Right lobe of liver (tissue), 6 donors: ENCODE measurements at regions not wholly inside any gene's neighbourhood (a gene's known extent, or its start where the extent isn't known, plus 50 kb on each side); places are given as distances from the start of the nearest gene placed in this dataset.

Experiments
- ATAC-seq, 4 donors: fragments of 200-7000 bp; cut with Tn5 transposase; one replicate each; pipeline ENCODE4 v1.9.1; 2020; ENCODE audit warnings: mild to moderate bottlenecking in 4 of 4, moderate library complexity in 4 of 4
- DNase-seq, 3 donors: peaks; one replicate each; pipeline ENCODE4 v3.0.0-alpha.2; 2020
- H3K27ac ChIP-seq, 3 donors: fragments of 200-600 bp; one replicate each; pipeline ENCODE4 v1.8.0; 2022
- H3K27me3 ChIP-seq, 2 donors: fragments of 200-600 bp; one replicate each; pipeline ENCODE4 v1.8.0; 2022
- H3K36me3 ChIP-seq, 4 donors: fragments of 200-600 bp; sonication (generic) in 1 of 4; one replicate each; pipeline versions ENCODE4 v1.5.1 to v1.8.0; 2017 to 2022; ENCODE audit warnings: control low read depth in 1 of 4
- H3K4me1 ChIP-seq, 4 donors: fragments of 200-600 bp; sonication (generic) in 1 of 4; one replicate each; pipeline versions ENCODE4 v1.5.1 to v1.8.0; 2017 to 2022; ENCODE audit warnings: control low read depth in 1 of 4
- H3K4me3 ChIP-seq, 3 donors: fragments of 200-600 bp; one replicate each; pipeline ENCODE4 v1.8.0; 2022
- H3K9me3 ChIP-seq, 4 donors: fragments of 200-600 bp; sonication (generic) in 1 of 4; one replicate each; pipeline versions ENCODE4 v1.5.1 to v1.8.0; 2017 to 2022; ENCODE audit warnings: control low read depth in 1 of 4
- POLR2A ChIP-seq: fragments of 450-650 bp; IDR thresholded peaks from one replicate; pipeline ENCODE4 v1.6.1; 2017; ENCODE audit warnings: antibody characterized with exemption, mild to moderate bottlenecking
- whole genome bisulfite sequencing: methylation state at CpG from one replicate; pipeline ENCODE4 v1.1.6; 2018; ENCODE audit warnings: low coverage, low lambda C conversion rate; ENCODE audit not compliant: insufficient coverage; ENCODE audit errors: missing lambda C conversion rate; 5-methylcytosine and 5-hydroxymethylcytosine counted together
- intact Hi-C, 2 donors: fragments of 100-400 bp; cut with DNase I; formaldehyde crosslinking; loops; one replicate each; pipeline versions ENCODE4 v1.11.2 to v1.14.1; 2022
- TF ChIP-seq, protein P1 (sequence below), 4 donors: fragments of 200-600 bp in 3 of 4; fragments of 450-650 bp in 1 of 4; IDR thresholded peaks; one replicate each; pipeline versions ENCODE4 v1.5.1 to v1.8.0; 2016 to 2022; ENCODE audit warnings: antibody characterized with exemption in 4 of 4, mild to moderate bottlenecking in 2 of 4
- donor health status: DM: no; HTN: yes; CAD: no.
- donor health status: DM: no; HTN: no; CAD: no.
- donor health status: DM: no; HTN: no; CAD: no.
- donor health status: DM: no; HTN: yes; CAD: no.
- donor health status: DM: no; HTN: yes; CAD: no.

DNA sequence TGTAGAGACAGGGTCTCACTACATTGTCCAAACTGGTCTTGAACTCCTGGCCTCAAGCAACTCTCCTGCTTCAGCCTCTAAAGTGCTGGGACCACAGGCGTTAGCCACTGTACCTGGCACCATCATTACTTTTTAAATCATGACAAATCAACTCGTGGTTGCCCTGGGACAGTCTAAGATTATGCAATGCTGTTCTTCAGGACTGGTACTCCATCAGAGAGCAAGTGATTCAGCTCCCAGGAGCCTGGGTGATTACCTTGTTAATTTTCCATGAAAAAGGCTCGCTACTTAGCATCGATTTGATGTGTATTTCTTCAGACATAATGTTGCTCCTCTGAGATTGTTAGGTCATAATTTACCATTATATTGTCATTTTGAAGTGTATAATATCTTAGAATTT lies 158.9 kb upstream of the STEAP4 start:
- no peaks in the 10 kb centered on the region for H3K4me1 ChIP-seq
- H3K27me3 ChIP-seq = no peaks in the 10 kb centered on the region
- intact Hi-C loops = no loop called here
- WGBS = 45% methylated on average over 4 of the region's 4 CpGs
- no peak overlapping the region for H3K27ac ChIP-seq
- no peak for TF ChIP-seq POLR2A
- TF ChIP-seq, protein P1, sequence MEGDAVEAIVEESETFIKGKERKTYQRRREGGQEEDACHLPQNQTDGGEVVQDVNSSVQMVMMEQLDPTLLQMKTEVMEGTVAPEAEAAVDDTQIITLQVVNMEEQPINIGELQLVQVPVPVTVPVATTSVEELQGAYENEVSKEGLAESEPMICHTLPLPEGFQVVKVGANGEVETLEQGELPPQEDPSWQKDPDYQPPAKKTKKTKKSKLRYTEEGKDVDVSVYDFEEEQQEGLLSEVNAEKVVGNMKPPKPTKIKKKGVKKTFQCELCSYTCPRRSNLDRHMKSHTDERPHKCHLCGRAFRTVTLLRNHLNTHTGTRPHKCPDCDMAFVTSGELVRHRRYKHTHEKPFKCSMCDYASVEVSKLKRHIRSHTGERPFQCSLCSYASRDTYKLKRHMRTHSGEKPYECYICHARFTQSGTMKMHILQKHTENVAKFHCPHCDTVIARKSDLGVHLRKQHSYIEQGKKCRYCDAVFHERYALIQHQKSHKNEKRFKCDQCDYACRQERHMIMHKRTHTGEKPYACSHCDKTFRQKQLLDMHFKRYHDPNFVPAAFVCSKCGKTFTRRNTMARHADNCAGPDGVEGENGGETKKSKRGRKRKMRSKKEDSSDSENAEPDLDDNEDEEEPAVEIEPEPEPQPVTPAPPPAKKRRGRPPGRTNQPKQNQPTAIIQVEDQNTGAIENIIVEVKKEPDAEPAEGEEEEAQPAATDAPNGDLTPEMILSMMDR (IDR thresholded peaks at IDR 0.05) = no peak
- ATAC-seq (no peak), DNase-seq (no peak)
- no peaks in the 10 kb centered on the region for H3K9me3 ChIP-seq
- no peak overlapping the region for H3K4me3 ChIP-seq
- no peaks in the 10 kb centered on the region for H3K36me3 ChIP-seq

DNA sequence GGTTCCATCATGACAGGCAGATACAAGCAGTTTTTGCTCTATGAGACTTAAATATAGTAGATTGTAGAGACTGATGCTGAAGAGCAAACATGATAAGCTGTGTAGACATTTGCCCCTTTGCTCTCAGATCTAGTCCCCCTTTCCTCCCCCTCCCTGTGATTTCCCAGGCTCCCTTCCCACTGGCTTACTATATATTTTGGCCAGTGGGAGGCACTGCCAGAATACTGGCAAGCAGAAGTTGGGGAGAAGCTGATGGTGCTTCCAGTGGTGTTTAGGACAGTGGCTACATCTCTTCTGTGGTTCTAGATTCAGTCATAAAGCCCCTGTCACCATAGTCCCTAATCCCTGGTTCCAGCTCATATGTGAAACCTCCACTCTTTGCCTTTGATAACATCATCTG lies 156.1 kb upstream of the STEAP4 start:
- ATAC-seq (no peak), DNase-seq (no peak)
- intact Hi-C loops = no loop called here
- H3K4me3 ChIP-seq = no peak overlapping the region
- no peaks in the 10 kb centered on the region for H3K4me1 ChIP-seq
- no peak overlapping the region for H3K27ac ChIP-seq
- no peaks in the 10 kb centered on the region for H3K36me3 ChIP-seq
- H3K9me3 ChIP-seq = no peaks in the 10 kb centered on the region
- TF ChIP-seq, protein P1 (IDR thresholded peaks at IDR 0.05) = no peak
- TF ChIP-seq POLR2A = no peak
- no peaks in the 10 kb centered on the region for H3K27me3 ChIP-seq

DNA sequence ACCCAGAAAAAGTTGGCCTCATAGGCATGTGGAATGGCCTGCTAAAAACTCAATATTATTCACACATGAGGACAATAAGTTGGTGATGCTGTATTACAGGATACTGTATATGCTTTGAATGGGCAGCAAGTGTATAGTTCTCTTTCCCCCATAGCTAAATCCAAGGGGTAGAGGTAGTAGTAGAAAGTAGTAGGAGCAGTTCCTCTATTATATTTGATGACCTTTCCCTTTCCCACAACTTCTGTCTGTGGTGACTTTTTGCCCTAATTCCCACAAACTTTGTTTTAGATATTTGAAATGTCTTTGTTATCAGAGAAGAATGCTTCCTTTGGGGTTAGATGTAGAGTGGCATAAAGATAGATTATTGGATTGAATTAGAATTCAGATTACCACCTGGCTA lies 154.0 kb upstream of the STEAP4 start:
- no peak for ATAC-seq

DNA sequence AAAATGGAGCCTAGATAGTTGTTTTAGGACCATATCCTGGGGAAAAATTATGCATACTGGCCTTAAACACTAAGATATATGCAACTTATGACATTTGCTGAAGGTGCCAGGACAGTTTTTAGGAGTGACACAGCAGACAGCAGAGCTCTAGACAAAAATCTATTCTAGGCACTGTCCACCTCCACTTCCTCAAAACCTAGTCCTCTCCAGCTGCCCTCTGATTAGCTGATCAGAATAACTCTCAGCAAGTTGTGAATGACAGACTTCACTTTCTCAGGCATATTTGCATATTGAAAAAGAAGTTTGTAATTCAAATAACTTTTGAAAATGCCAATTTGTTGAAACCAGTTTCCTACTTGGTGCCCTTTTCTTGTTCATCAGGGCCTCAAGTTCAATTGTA lies 152.3 kb upstream of the STEAP4 start:
- no peaks in the 10 kb centered on the region for H3K36me3 ChIP-seq
- no peaks in the 10 kb centered on the region for H3K27me3 ChIP-seq
- no peaks in the 10 kb centered on the region for H3K4me1 ChIP-seq
- intact Hi-C loops = no loop called here
- no peak overlapping the region for H3K4me3 ChIP-seq
- H3K27ac ChIP-seq = no peak overlapping the region
- ATAC-seq (no peak), DNase-seq (no peak)
- TF ChIP-seq, protein P1 (IDR thresholded peaks at IDR 0.05) = no peak
- TF ChIP-seq POLR2A = no peak
- no peaks in the 10 kb centered on the region for H3K9me3 ChIP-seq

More for the DNA sequence above, 154.0 kb upstream of the STEAP4 start:
- Histone ChIP-seq H3K9me3 (no peaks in the 10 kb centered on the region), H3K4me1 (no peaks in the 10 kb centered on the region), H3K4me3 (no peak overlapping the region), H3K36me3 (no peaks in the 10 kb centered on the region), H3K27me3 (no peaks in the 10 kb centered on the region), H3K27ac (no peak overlapping the region)
- TF ChIP-seq, protein P1 (IDR thresholded peaks at IDR 0.05) = no peak
- TF ChIP-seq POLR2A = no peak
- DNase-seq = no peak
- intact Hi-C loops = no loop called here

DNA sequence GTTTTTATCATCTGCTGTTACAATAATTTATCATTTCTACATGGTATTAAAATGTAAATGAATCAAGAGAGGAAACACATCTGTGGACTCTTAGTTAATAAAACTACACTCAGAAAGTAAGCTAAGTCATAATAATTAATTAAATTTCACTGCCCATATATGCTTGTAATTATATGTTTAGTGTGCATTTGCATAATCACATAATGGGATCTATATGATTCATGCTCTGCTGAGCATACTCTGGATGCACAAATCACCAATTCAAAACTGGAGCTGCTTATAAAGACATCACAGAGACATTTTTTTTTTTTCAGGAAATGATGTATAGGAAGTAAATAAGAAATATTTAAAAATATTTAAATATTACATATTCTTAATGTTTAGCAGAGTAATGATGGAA lies 151.6 kb upstream of the STEAP4 start:
- no peaks in the 10 kb centered on the region for H3K4me1 ChIP-seq
- H3K9me3 ChIP-seq = no peaks in the 10 kb centered on the region
- TF ChIP-seq, protein P1 (IDR thresholded peaks at IDR 0.05) = no peak
- TF ChIP-seq POLR2A = no peak
- H3K4me3 ChIP-seq = no peak overlapping the region
- H3K27me3 ChIP-seq = no peaks in the 10 kb centered on the region
- no peak overlapping the region for H3K27ac ChIP-seq
- no peak for ATAC-seq
- no peak for DNase-seq
- intact Hi-C loops = no loop called here
- H3K36me3 ChIP-seq = no peaks in the 10 kb centered on the region
